Fibroblast of the aortic adventitia (primary cell): ENCODE measurements at regions not wholly inside any gene's neighbourhood (a gene's known extent, or its start where the extent isn't known, plus 50 kb on each side); places are given as distances from the start of the nearest gene placed in this dataset.

Source experiments
- DNase-seq: peaks from one replicate; pipeline ENCODE4 v3.0.0-alpha.2; 2010; ENCODE audit warnings: low read depth
- H3K4me3 ChIP-seq: 2 replicates; pipeline ENCODE4 v1.5.1; 2011; ENCODE audit warnings: low read depth, mild to moderate bottlenecking, control low read depth, low read length, moderate library complexity
- TF ChIP-seq, protein P1 (sequence below): IDR thresholded peaks from 2 replicates; pipeline ENCODE4 v1.5.1; 2011; ENCODE audit warnings: mild to moderate bottlenecking, low read length, control low read depth, inconsistent platforms; ENCODE audit not compliant: insufficient read depth

DNA sequence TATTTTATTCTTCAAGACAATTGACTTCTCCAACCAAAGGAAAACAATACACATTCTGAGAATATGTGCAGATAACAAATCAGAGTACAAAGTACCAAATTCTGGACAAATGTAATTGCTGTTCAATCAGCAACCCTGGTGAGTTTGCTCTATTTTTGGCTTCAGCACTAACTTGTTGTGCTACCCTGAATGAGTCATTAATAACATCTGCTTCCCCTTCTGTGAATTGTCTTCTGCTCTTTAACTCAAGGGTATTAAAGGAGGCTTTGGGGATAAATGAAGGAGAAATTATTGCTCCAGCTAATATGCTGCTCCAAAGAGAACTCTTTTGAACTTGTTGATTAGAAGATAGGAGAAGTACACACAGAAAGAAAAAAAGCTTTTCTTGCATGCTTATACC is 459.3 kb downstream of the HTR7 start:
- DNase-seq: peak; percentile 17
- TF ChIP-seq, protein P1, sequence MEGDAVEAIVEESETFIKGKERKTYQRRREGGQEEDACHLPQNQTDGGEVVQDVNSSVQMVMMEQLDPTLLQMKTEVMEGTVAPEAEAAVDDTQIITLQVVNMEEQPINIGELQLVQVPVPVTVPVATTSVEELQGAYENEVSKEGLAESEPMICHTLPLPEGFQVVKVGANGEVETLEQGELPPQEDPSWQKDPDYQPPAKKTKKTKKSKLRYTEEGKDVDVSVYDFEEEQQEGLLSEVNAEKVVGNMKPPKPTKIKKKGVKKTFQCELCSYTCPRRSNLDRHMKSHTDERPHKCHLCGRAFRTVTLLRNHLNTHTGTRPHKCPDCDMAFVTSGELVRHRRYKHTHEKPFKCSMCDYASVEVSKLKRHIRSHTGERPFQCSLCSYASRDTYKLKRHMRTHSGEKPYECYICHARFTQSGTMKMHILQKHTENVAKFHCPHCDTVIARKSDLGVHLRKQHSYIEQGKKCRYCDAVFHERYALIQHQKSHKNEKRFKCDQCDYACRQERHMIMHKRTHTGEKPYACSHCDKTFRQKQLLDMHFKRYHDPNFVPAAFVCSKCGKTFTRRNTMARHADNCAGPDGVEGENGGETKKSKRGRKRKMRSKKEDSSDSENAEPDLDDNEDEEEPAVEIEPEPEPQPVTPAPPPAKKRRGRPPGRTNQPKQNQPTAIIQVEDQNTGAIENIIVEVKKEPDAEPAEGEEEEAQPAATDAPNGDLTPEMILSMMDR: no peak
- H3K4me3 ChIP-seq: no peak overlapping the region

DNA sequence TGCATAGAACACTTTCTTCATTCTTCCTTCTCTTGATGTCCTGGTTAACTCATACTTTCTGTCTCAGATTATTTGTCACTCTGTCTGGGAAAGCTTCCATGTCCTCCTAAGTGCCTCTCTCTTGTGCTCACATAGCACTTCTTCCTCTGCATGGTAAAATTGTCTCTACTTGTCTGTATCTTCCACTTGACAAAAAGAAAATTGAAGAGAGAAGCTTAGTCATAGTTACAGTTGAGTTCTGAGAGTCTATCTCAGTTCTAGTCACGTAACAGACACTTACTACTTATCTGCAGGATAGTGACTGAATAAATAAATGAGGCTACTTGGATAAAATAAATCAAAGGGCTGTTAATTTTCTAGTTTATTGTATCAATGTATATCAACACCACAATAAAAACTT is 458.1 kb downstream of the HTR7 start:
- H3K4me3 ChIP-seq: no peak overlapping the region
- TF ChIP-seq, protein P1: no peak
- no peak for DNase-seq

DNA sequence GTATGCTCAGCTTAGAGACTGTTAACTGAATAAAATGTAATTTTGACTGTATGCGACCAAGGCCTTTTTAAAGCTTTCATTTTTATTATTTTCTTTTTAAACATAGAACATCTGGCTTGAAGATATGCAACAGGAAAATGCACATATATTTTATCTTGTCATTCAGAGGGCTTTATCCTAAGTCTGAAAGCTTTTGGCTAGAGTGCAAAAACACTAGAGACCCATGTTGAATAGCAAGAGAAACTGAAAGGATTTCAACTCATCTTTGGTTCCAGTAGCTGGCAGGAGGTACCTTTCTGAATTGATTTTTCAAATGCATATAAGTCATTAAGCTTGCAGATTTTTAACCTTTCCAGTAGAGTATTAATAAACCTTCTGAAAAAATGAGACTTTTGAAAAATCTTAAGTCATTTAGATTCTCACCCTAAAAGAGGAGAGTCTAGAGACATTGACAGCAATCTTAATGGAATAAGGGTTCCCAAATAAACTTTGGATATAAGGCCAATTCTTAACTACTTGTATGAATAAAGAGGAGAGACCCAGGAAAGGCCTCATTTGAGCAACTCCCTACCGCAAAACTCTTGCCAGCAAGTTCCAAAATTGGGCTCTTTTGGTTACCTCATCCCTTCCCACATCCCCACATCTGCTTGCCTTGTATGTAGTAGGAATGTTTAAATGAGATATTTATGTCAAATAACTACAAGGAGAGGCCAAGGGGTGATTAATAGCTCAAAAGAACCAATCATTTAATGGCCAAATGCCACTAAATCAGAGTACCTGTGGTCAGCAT is 454.4 kb downstream of the HTR7 start:
- DNase-seq: peak; percentile 20
- no peak overlapping the region for H3K4me3 ChIP-seq
- TF ChIP-seq, protein P1: no peak

DNA sequence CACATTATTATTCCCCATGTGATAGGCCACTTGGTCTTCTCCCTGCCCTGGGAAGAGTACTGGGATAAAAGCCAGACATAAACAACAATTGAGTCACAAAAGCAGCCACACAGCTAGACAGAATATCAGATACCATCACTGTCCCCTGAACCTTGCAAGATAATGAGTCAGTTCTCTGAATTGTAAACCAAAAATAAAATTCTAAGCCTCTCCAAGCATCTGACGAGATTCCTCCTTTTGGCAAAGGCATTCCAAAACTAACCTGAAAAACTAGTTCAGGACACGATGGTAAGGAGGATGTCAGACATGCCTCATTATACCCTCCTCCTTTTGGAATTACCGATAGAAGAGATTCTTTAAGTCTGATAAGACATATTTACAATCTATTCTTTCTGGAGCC is 450.7 kb downstream of the HTR7 start:
- TF ChIP-seq, protein P1: no peak
- no peak overlapping the region for H3K4me3 ChIP-seq
- no peak for DNase-seq

GRCh38 chr10:90407851-90408250 is 450.0 kb downstream of the HTR7 start:
- H3K4me3 ChIP-seq: no peak overlapping the region
- DNase-seq: no peak
- TF ChIP-seq, protein P1: no peak

GRCh38 chr10:90412582-90412981 is 445.3 kb downstream of the HTR7 start:
- H3K4me3 ChIP-seq: no peak overlapping the region
- no peak for DNase-seq
- TF ChIP-seq, protein P1: no peak

- TF ChIP-seq, protein P1: no peak
- peak; percentile 60 for DNase-seq
- H3K4me3 ChIP-seq: no peak overlapping the region
Observed at GRCh38 chr10:90413196-90413595, 444.6 kb downstream of the HTR7 start.
